ENCODE measurements at regions not wholly inside any gene's neighbourhood (a gene's known extent, or its start where the extent isn't known, plus 50 kb on each side); places are given as distances from the start of the nearest gene placed in this dataset.
"Not testable (repeated sequence)": the region's sequence is repeated elsewhere in the genome, so short reads cannot be mapped to it uniquely, and the experiment has no call there.

DNA sequence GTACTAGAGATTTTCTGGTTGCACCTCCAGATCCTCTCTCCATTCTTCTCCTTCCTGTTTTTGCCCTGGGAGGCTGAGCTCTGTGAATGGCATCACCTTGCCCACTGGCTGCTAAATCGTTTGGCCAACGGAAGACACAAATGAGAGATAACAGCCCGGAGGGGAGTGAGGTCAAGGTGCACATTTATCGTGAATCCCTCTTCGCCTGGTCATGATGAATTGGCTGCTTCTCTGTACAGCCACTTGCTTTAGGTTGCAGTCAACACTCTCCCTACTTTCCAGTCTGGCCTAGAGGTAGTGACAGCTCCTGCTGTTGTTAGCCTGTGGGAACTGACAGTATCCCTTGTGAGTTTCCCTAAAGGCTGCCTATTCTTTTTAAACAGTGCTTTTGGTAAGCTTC is 85.4 kb upstream of the CHCHD3 start:
- TF ChIP-seq, protein P1, sequence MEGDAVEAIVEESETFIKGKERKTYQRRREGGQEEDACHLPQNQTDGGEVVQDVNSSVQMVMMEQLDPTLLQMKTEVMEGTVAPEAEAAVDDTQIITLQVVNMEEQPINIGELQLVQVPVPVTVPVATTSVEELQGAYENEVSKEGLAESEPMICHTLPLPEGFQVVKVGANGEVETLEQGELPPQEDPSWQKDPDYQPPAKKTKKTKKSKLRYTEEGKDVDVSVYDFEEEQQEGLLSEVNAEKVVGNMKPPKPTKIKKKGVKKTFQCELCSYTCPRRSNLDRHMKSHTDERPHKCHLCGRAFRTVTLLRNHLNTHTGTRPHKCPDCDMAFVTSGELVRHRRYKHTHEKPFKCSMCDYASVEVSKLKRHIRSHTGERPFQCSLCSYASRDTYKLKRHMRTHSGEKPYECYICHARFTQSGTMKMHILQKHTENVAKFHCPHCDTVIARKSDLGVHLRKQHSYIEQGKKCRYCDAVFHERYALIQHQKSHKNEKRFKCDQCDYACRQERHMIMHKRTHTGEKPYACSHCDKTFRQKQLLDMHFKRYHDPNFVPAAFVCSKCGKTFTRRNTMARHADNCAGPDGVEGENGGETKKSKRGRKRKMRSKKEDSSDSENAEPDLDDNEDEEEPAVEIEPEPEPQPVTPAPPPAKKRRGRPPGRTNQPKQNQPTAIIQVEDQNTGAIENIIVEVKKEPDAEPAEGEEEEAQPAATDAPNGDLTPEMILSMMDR (IDR thresholded peaks at IDR 0.05; ENCODE audit: low read depth, low read length): no peak
- in situ Hi-C loops (cut with HindIII; ENCODE audit: low sequenced_read_pairs): no loop called here
- no peak for DNase-seq (ENCODE audit: low read depth, low spot score)

DNA sequence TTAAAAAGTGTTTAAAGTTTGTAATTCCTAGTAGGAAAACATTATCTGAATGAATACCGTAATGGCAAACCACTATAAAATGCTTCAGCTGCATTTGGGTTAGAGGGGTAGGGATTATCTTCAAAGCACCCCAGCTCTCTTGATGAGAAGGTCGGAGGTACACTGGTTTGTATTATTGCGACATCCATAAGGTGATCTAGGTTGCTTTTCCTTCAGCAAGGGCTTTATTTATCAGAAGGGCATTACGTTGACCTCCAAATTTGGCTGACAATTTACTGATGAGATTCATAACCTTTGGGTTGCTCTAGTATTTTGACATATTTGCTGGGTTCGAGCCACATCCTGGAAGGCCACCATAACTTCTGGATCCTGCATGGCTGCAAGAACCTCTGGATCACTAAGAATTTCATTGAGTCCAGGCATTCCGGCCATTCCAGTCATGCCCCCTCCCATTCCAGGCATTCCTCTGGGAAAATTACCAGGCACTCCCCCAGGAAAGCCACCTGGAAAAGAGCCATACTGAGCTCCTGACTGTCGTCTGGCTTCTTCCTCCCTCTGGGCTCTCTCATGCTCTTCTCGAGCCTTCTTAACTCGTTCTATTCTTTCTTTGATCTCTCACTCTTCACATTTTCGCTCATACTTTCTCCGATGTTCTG is 83.6 kb upstream of the EXOC4 start:
- DNase-seq (ENCODE audit: low read depth, low spot score); in situ Hi-C loops (cut with HindIII; ENCODE audit: low sequenced_read_pairs); H3K4me3 ChIP-seq (ENCODE audit: low read depth, low read length): not testable (repeated sequence)

More for the DNA sequence above, 85.4 kb upstream of the CHCHD3 start:
- H3K4me3 ChIP-seq (ENCODE audit: low read depth, low read length): no peak overlapping the region

DNA sequence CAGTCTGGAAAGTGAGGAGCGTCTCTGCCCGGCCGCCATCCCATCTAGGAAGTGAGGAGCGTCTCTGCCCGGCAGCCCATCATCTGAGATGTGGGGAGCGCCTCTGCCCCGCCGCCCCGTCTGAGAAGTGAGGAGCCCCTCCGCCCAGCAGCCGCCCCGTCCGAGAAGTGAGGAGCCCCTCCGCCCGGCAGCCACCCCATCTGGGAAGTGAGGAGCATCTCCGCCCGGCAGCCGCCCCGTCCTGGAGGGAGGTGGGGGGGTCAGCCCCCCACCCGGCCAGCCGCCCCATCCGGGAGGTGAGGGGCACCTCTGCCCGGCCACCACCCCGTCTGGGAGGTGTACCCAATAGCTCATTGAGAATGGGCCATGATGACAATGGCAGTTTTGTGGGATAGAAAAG is 75.4 kb upstream of the EXOC4 start:
- in situ Hi-C loops (cut with HindIII; ENCODE audit: low sequenced_read_pairs); DNase-seq (ENCODE audit: low read depth, low spot score): not testable (repeated sequence)

DNA sequence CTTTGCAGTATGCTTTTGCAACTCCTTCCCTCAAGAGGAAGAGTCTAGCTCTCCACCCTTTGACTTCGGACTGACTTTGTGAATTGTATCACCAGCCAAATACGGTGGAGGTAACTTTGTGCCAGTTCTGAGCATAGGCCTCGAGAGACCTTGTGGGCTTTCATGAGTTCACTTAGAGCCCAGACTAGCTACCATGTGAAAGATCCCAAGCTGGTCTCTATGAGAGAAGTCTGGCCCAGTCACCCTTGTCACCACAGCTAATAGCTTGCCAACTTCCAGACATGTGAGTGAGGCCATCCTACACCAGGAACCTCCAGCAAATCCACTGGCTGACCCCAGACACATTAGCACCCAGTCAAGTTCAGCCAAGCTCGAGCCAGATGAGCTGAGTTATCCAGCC is 72.2 kb upstream of the EXOC4 start:
- in situ Hi-C loops (cut with HindIII; ENCODE audit: low sequenced_read_pairs): no loop called here
- DNase-seq (ENCODE audit: low read depth, low spot score): no peak
- no peak overlapping the region for H3K4me3 ChIP-seq (ENCODE audit: low read depth, low read length)
- TF ChIP-seq, protein P1 (IDR thresholded peaks at IDR 0.05; ENCODE audit: low read depth, low read length): no peak

More for the DNA sequence above, 75.4 kb upstream of the EXOC4 start:
- not testable (repeated sequence) for H3K4me3 ChIP-seq (ENCODE audit: low read depth, low read length)

DNA sequence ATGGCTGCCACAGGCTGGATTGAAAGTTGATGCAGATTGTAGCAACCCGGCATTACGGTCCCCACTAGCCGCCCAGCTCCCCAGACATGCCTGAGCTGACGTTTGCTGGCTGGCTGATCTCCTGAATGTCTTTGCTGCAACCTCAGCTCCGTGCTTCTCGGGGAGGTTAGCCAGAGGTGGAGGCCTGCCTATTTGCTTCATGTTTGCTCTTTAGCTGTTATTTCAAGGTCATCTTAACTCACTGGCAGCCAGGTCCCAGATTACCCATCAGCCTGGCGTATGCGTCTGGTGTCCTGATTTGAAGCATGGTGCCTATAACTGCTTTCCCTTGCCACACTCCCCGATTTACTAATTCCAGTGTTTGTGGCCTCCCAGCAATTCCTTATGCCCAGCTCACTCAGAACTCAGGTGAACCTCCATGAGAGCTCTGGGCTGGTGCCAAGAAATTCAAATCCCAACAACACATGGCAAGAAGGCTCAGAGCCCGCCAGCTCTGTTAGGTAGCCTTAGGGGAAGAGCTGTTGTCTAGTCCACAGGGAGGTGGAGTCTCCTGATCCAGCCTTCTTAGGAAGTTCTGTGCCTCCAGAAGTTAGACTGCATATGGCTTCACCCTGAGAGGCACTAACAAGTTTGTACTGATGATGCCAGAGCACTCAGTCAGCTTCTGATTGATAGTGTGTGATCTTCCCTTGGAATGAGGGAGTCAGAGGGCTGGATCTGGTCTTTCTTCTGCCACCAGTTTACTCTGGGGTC is 69.7 kb upstream of the EXOC4 start:
- DNase-seq (ENCODE audit: low read depth, low spot score): no peak
- H3K4me3 ChIP-seq (ENCODE audit: low read depth, low read length): no peak overlapping the region
- in situ Hi-C loops (cut with HindIII; ENCODE audit: low sequenced_read_pairs): no loop called here
- TF ChIP-seq, protein P1 (IDR thresholded peaks at IDR 0.05; ENCODE audit: low read depth, low read length): no peak

DNA sequence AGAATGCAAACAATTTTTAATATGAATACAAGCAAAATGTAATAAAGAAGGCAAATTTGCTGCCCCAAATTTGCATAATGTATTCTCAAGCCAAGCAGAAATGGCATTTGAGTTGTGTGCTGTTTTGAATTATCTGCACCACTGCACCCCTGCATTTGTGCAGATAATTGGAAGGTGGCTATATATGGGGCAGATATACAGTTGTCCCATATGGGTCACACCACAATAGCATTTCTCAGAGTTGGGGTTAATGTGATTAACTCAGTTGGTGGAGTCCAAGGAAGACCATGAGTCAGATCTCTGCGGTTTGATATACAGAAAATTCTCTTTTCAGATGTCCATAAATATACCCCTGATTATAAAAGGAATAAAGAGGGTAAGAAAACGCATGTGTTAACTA is 68.9 kb upstream of the EXOC4 start:
- in situ Hi-C loops (cut with HindIII; ENCODE audit: low sequenced_read_pairs): no loop called here
- TF ChIP-seq, protein P1 (IDR thresholded peaks at IDR 0.05; ENCODE audit: low read depth, low read length): no peak
- no peak for DNase-seq (ENCODE audit: low read depth, low spot score)
- H3K4me3 ChIP-seq (ENCODE audit: low read depth, low read length): no peak overlapping the region

DNA sequence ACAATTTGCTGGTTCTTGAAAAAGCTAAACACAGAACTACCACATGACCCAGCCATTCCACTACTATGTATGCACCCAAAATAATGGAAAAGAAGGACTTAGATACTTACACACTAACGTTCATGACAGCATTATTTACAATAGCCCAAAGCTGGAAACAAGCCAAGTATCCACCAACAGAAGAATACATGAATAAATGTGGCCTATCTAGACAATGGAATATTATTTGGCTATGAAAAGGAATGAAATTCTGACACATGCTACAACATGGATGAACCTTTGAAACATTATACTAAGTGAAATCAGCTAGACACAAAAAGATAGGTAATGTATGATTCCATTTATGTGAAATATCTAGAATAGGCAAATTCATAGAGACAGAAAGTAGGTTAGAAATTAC is 67.4 kb upstream of the EXOC4 start:
- TF ChIP-seq, protein P1 (IDR thresholded peaks at IDR 0.05; ENCODE audit: low read depth, low read length): no peak
- no peak overlapping the region for H3K4me3 ChIP-seq (ENCODE audit: low read depth, low read length)
- in situ Hi-C loops (cut with HindIII; ENCODE audit: low sequenced_read_pairs): no loop called here
- DNase-seq (ENCODE audit: low read depth, low spot score): no peak

Measured in astrocyte of the spinal cord (primary cell).